ENCODE measurements at regions not wholly inside any gene's neighbourhood (a gene's known extent, or its start where the extent isn't known, plus 50 kb on each side); places are given as distances from the start of the nearest gene placed in this dataset.

DNA sequence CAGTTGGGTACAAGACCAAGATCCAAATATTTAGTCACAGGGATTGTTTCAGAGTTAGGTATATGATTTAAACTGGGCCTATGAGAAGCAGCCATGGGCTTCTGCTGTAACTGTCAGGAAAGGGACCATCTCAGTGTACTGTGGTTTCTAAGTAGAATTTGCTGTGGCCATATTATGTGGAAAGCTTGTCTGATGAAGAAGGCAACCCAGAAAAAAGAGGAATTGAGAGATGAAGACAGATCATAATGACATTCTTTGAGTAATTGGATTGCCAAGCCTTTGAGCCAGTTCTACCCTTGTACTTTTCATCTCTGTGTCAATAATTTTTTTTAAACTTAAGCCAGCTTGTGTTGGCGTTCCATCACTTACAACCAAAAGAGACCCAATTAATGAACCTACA, 259.6 kb downstream of the NUP35 start:
- H3K4me3 ChIP-seq (ENCODE audit: low read depth, low read length) = no peak overlapping the region
- TF ChIP-seq, protein P1, sequence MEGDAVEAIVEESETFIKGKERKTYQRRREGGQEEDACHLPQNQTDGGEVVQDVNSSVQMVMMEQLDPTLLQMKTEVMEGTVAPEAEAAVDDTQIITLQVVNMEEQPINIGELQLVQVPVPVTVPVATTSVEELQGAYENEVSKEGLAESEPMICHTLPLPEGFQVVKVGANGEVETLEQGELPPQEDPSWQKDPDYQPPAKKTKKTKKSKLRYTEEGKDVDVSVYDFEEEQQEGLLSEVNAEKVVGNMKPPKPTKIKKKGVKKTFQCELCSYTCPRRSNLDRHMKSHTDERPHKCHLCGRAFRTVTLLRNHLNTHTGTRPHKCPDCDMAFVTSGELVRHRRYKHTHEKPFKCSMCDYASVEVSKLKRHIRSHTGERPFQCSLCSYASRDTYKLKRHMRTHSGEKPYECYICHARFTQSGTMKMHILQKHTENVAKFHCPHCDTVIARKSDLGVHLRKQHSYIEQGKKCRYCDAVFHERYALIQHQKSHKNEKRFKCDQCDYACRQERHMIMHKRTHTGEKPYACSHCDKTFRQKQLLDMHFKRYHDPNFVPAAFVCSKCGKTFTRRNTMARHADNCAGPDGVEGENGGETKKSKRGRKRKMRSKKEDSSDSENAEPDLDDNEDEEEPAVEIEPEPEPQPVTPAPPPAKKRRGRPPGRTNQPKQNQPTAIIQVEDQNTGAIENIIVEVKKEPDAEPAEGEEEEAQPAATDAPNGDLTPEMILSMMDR (conservative IDR thresholded peaks at IDR 0.05; ENCODE audit: low read depth, low read length) = no peak
- no peak for DNase-seq (ENCODE audit: low read depth)

- no peak for DNase-seq (ENCODE audit: low read depth)
- TF ChIP-seq, protein P1 (conservative IDR thresholded peaks at IDR 0.05; ENCODE audit: low read depth, low read length) = no peak
- no peak overlapping the region for H3K4me3 ChIP-seq (ENCODE audit: low read depth, low read length)
Measured at GRCh38 chr2:183389546-183390080, 265.4 kb downstream of the NUP35 start.

DNA sequence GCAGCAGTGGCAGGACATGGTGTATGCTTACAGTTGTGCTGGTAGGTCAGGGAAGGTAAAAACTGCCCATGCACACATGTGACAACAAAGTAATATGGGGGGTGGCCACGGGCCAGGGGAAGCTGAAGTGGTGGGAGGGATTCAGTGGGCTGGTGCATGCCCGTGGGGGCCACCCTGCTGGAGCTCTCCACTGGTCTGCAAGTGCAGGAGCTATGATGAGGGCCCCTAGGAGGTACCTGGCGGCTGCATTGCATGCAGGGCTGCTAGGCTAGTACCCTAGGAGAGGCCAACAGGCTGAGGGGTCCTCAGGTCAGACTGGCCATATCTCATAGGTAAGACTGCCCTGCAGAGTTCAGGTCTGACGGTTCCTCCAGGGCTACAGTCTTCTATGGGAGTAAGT, 265.9 kb downstream of the NUP35 start:
- DNase-seq (ENCODE audit: low read depth) = no peak
- TF ChIP-seq, protein P1 (conservative IDR thresholded peaks at IDR 0.05; ENCODE audit: low read depth, low read length) = no peak
- H3K4me3 ChIP-seq (ENCODE audit: low read depth, low read length) = no peak overlapping the region

GRCh38 chr2:183404392-183404791, 280.1 kb downstream of the NUP35 start:
- TF ChIP-seq, protein P1 (conservative IDR thresholded peaks at IDR 0.05; ENCODE audit: low read depth, low read length) = no peak
- H3K4me3 ChIP-seq (ENCODE audit: low read depth, low read length) = no peak overlapping the region
- no peak for DNase-seq (ENCODE audit: low read depth)

GRCh38 chr2:183408562-183408961, 284.3 kb downstream of the NUP35 start:
- no peak overlapping the region for H3K4me3 ChIP-seq (ENCODE audit: low read depth, low read length)
- TF ChIP-seq, protein P1 (conservative IDR thresholded peaks at IDR 0.05; ENCODE audit: low read depth, low read length) = no peak
- DNase-seq (ENCODE audit: low read depth) = no peak

DNA sequence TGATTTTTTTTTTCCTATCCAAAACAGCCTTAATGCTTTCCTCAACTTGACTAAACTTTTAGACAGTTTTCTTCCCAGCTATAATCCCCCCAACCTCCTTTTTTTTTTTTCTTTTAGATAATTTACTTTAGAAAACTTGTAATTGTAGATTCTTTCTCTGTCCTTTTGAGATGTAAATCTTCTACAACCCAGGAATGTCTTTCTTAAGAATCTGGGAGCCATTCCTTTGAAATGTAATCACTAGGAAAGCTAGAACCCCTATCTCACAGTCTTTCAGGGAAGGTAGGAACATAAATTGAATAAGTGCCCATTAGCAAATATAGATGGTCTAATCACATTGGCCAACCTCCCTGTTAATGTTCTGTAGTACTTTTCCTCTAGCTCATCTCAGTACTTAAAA, 285.4 kb downstream of the NUP35 start:
- TF ChIP-seq, protein P1 (conservative IDR thresholded peaks at IDR 0.05; ENCODE audit: low read depth, low read length) = no peak
- no peak overlapping the region for H3K4me3 ChIP-seq (ENCODE audit: low read depth, low read length)
- no peak for DNase-seq (ENCODE audit: low read depth)

DNA sequence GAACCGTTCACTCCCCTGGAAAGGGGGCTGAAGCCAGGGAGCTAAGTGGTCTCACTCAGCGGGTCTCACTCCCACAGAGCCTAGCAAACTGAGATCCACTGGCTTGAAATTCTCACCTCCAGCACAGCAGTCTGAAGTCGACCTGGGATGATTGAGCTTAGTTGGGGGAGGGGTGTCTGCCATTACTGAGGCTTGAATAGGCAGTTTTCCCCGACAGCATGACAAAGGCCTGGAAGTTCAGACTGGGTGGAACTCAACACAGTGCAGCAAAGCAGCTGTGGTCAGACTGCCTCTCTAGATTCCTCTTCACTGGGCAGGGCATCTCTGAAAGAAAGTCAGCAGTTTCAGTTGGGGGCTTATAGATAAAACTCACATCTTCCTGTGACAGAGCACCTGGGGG, 292.5 kb downstream of the NUP35 start:
- H3K4me3 ChIP-seq (ENCODE audit: low read depth, low read length) = no peak overlapping the region
- no peak for DNase-seq (ENCODE audit: low read depth)
- TF ChIP-seq, protein P1 (conservative IDR thresholded peaks at IDR 0.05; ENCODE audit: low read depth, low read length) = no peak

Measured in epithelial cell of proximal tubule (primary cell).